ENCODE measurements at regions not wholly inside any gene's neighbourhood (a gene's known extent, or its start where the extent isn't known, plus 50 kb on each side); places are given as distances from the start of the nearest gene placed in this dataset.

- intact Hi-C loops (cut with micrococcal nuclease) (no loop called here), in situ Hi-C loops (cut with MboI; ENCODE audit: low sequenced_read_pairs) (no loop called here), dilution Hi-C loops (cut with HindIII; ENCODE audit: low sequenced_read_pairs, unreplicated experiment) (no loop called here)
- Histone ChIP-seq H3K4me3 (ENCODE audit: insufficient read depth, low read depth, low read length) (no peak overlapping the region), H3K27me3 (ENCODE audit: control insufficient read depth, insufficient read depth, low read length) (no peaks in the 10 kb centered on the region), H3K23ac (ENCODE audit: low read depth, low read length) (no peak overlapping the region), H3K36me3 (ENCODE audit: control insufficient read depth, insufficient read depth, low read length) (no peaks in the 10 kb centered on the region), H2BK15ac (ENCODE audit: low read depth, low read length) (no peak overlapping the region), H4K8ac (ENCODE audit: low read depth in 2 of 2, low read length in 2 of 2) (no peak overlapping the region), H2BK120ac (ENCODE audit: low read depth, low read length) (no peak overlapping the region), H3K4ac (ENCODE audit: low read depth, low read length) (no peak overlapping the region), H3K14ac (replicated peaks; ENCODE audit: low read depth, low read length) (no peak overlapping the region), H4K20me1 (ENCODE audit: insufficient read depth, low read length) (no peaks in the 10 kb centered on the region), H4K91ac (ENCODE audit: insufficient read depth, low read depth, low read length) (no peak overlapping the region), H2AFZ (replicated peaks; ENCODE audit: low read length, poor library complexity) (no peak overlapping the region), H2AK9ac (replicated peaks; ENCODE audit: low read depth, low read length, poor library complexity) (no peak overlapping the region), H3K9me1 (ENCODE audit: insufficient read depth, low read length) (no peaks in the 10 kb centered on the region), H2AK5ac (ENCODE audit: low read depth, low read length) (no peak overlapping the region), H3K4me1 (ENCODE audit: control insufficient read depth, insufficient read depth, low read length) (no peaks in the 10 kb centered on the region), H2BK20ac (ENCODE audit: low read depth, low read length) (no peak overlapping the region), H3K18ac (ENCODE audit: low read depth, low read length) (no peak overlapping the region), H3K9ac (ENCODE audit: low read depth, low read length) (no peak overlapping the region), H2BK5ac (ENCODE audit: low read depth, low read length, poor library complexity, severe bottlenecking) (no peak overlapping the region), H3K27ac (ENCODE audit: insufficient read depth, low read length) (no peak overlapping the region), H3K79me1 (ENCODE audit: low read depth in 1 of 2, low read length in 2 of 2) (no peaks in the 10 kb centered on the region), H4K5ac (ENCODE audit: low read depth, low read length) (no peak overlapping the region), H3K56ac (ENCODE audit: extremely low read depth, insufficient read depth, low read length) (no peak overlapping the region), H3K4me2 (ENCODE audit: low read depth, low read length) (no peak overlapping the region), H3K9me3 (ENCODE audit: control insufficient read depth, insufficient read depth, low read length) (no peaks in the 10 kb centered on the region)
- ChIA-PET CTCF (interaction anchor here (0.5 to 0.9 kb wide), 2 partner anchors 10 to 798 kb away, joined by 3 to 6 read pairs; no protein-coding TSS in a partner anchor), POLR2A (ENCODE audit: unreplicated experiment) (no interaction called here)
- ATAC-seq (ENCODE audit: low read depth): no peak
- no peak for DNase-seq
- TF ChIP-seq NFE2L2 (IDR thresholded peaks at IDR 0.05; ENCODE audit: low read depth, low read length): no peak
- TF ChIP-seq FOS (IDR thresholded peaks at IDR 0.05; ENCODE audit: low read depth, low read length): no peak
- TF ChIP-seq MAZ (IDR thresholded peaks at IDR 0.05; ENCODE audit: borderline replicate concordance, low read depth, low read length): no peak
- TF ChIP-seq RFX5 (IDR thresholded peaks at IDR 0.05; ENCODE audit: low read depth, low read length): no peak
- TF ChIP-seq POLR2A (IDR thresholded peaks at IDR 0.05; ENCODE audit: low read depth, low read length): no peak
- no peak for TF ChIP-seq SMC3 (IDR thresholded peaks at IDR 0.05; ENCODE audit: low read depth, low read length)
- TF ChIP-seq CHD1 (IDR thresholded peaks at IDR 0.05; ENCODE audit: low read depth, low read length): no peak
- TF ChIP-seq USF2 (IDR thresholded peaks at IDR 0.05; ENCODE audit: low read depth, low read length): no peak
- TF ChIP-seq BHLHE40 (IDR thresholded peaks at IDR 0.05; ENCODE audit: low read depth, low read length): no peak
- BruUV-seq (replicated peaks): no TSS peak
These were observed 538.0 kb upstream of the SLC35B3 start for GRCh38 chr6:8973395-8973794.
